ENCODE measurements at regions not wholly inside any gene's neighbourhood (a gene's known extent, or its start where the extent isn't known, plus 50 kb on each side); places are given as distances from the start of the nearest gene placed in this dataset.

- ATAC-seq (no peak), DNase-seq (ENCODE audit: low spot score) (no peak)
These were observed 83.9 kb upstream of the BTBD3 start for GRCh38 chr20:11833825-11834224.

GRCh38 chr20:11838076-11838636, 79.5 kb upstream of the BTBD3 start:
- ATAC-seq = no peak
- DNase-seq (ENCODE audit: low spot score) = no peak

GRCh38 chr20:11841972-11842461, 75.7 kb upstream of the BTBD3 start:
- ATAC-seq (no peak), DNase-seq (ENCODE audit: low spot score) (no peak)

- no peak for DNase-seq (ENCODE audit: low spot score)
- ATAC-seq = no peak
These were observed 74.4 kb upstream of the BTBD3 start for GRCh38 chr20:11843289-11843688.

GRCh38 chr20:11844691-11845090, 73.0 kb upstream of the BTBD3 start:
- ATAC-seq (no peak), DNase-seq (ENCODE audit: low spot score) (no peak)

GRCh38 chr20:11845340-11845739, 72.4 kb upstream of the BTBD3 start:
- ATAC-seq = no peak

GRCh38 chr20:11846131-11846530, 71.6 kb upstream of the BTBD3 start:
- DNase-seq (ENCODE audit: low spot score) (no peak), ATAC-seq (no peak)

More at GRCh38 chr20:11845340-11845739, 72.4 kb upstream of the BTBD3 start:
- DNase-seq (ENCODE audit: low spot score) = no peak

GRCh38 chr20:11847827-11848226, 69.9 kb upstream of the BTBD3 start:
- DNase-seq (ENCODE audit: low spot score) = no peak

GRCh38 chr20:11849270-11849915, 68.3 kb upstream of the BTBD3 start:
- DNase-seq (ENCODE audit: low spot score) (no peak), ATAC-seq (no peak)

More at GRCh38 chr20:11847827-11848226, 69.9 kb upstream of the BTBD3 start:
- no peak for ATAC-seq

- DNase-seq (ENCODE audit: low spot score) = no peak
These were observed 67.6 kb upstream of the BTBD3 start for GRCh38 chr20:11849976-11850670.

GRCh38 chr20:11850901-11851300, 66.8 kb upstream of the BTBD3 start:
- DNase-seq (ENCODE audit: low spot score) (no peak), ATAC-seq (no peak)

More at GRCh38 chr20:11849976-11850670, 67.6 kb upstream of the BTBD3 start:
- ATAC-seq = no peak

- DNase-seq (ENCODE audit: low spot score) (no peak), ATAC-seq (no peak)
These were observed 66.0 kb upstream of the BTBD3 start for GRCh38 chr20:11851646-11852045.

GRCh38 chr20:11852189-11852588, 65.5 kb upstream of the BTBD3 start:
- DNase-seq (ENCODE audit: low spot score) (no peak), ATAC-seq (no peak)

GRCh38 chr20:11852811-11853210, 64.9 kb upstream of the BTBD3 start:
- no peak for DNase-seq (ENCODE audit: low spot score)
- no peak for ATAC-seq

- ATAC-seq = no peak
- no peak for DNase-seq (ENCODE audit: low spot score)
These were observed 64.3 kb upstream of the BTBD3 start for GRCh38 chr20:11853359-11853758.

GRCh38 chr20:11861479-11861878, 56.2 kb upstream of the BTBD3 start:
- ATAC-seq = no peak
- no peak for DNase-seq (ENCODE audit: low spot score)

GRCh38 chr20:11867291-11867919, 50.3 kb upstream of the BTBD3 start:
- ATAC-seq (no peak), DNase-seq (ENCODE audit: low spot score) (no peak)
